Heart right ventricle (tissue), 16 donors: ENCODE measurements at regions not wholly inside any gene's neighbourhood (a gene's known extent, or its start where the extent isn't known, plus 50 kb on each side); places are given as distances from the start of the nearest gene placed in this dataset.

Source experiments
- ATAC-seq, 8 donors: fragments of 200-7000 bp; cut with Tn5 transposase; one replicate each; pipeline ENCODE4 v1.9.1; 2020; ENCODE audit warnings: mild to moderate bottlenecking in 8 of 8, moderate library complexity in 8 of 8, moderate number of reproducible peaks in 1 of 8
- DNase-seq, 2 donors: peaks; one replicate each; pipeline ENCODE4 v3.0.0-alpha.2; 2020
- H3K27ac ChIP-seq, 10 donors: fragments of 200-600 bp; sonication (generic) in 2 of 10; one replicate each; pipeline versions ENCODE4 v1.5.0 to v1.8.0; 2020 to 2022; ENCODE audit warnings: mild to moderate bottlenecking in 3 of 10
- H3K27me3 ChIP-seq, 7 donors: fragments of 200-600 bp; one replicate each; pipeline ENCODE4 v1.8.0; 2021 to 2022; ENCODE audit warnings: mild to moderate bottlenecking in 2 of 7
- H3K36me3 ChIP-seq, 9 donors: fragments of 200-600 bp; sonication (generic) in 1 of 9; one replicate each; pipeline versions ENCODE4 v1.5.0 to v1.8.0; 2020 to 2022; ENCODE audit warnings: mild to moderate bottlenecking in 2 of 9
- H3K4me1 ChIP-seq, 9 donors: fragments of 200-600 bp; sonication (generic) in 1 of 9; one replicate each; pipeline versions ENCODE4 v1.5.0 to v1.8.0; 2020 to 2022; ENCODE audit warnings: mild to moderate bottlenecking in 4 of 9
- H3K4me3 ChIP-seq, 10 donors: fragments of 200-600 bp; sonication (generic) in 2 of 10; one replicate each; pipeline versions ENCODE4 v1.5.0 to v1.8.0; 2020 to 2022; ENCODE audit warnings: mild to moderate bottlenecking in 7 of 10, moderate library complexity in 2 of 10
- H3K9me3 ChIP-seq, 11 donors: fragments of 200-600 bp in 10 of 11; sonication (generic) in 2 of 11; one replicate each; pipeline versions ENCODE4 v1.5.0 to v1.8.0; 2013 to 2022; ENCODE audit warnings: mild to moderate bottlenecking in 2 of 11, control low read depth in 1 of 11, moderate library complexity in 1 of 11
- CTCF ChIP-seq, 9 donors: fragments of 200-600 bp; sonication (generic) in 2 of 9; IDR thresholded peaks; one replicate each; pipeline versions ENCODE4 v1.5.0 to v1.8.0; 2021 to 2022; ENCODE audit warnings: antibody characterized with exemption in 9 of 9, mild to moderate bottlenecking in 5 of 9, moderate library complexity in 1 of 9
- WGBS, 2 donors: extraction: QIAGEN DNeasy Blood & Tissue Kit; methylation state at CpG; one replicate each; pipeline ENCODE4 v1.1.7; 2013; ENCODE audit warnings: inconsistent platforms in 1 of 2; 5-methylcytosine and 5-hydroxymethylcytosine counted together
- intact Hi-C, 10 donors: fragments of 100-400 bp; cut with DNase I; formaldehyde crosslinking; loops; one replicate each; pipeline versions ENCODE4 v1.11.1 to v1.14.2; 2022
- donor health status: Arrhythmogenic right ventricular cardiomyopathy.
- donor health status: ischemic (EF 13 %, LVEDD 7.1; RV severe dilation, severe dysfunction).
- donor health status: healthy with polysubstance abuse.
- donor health status: DM: no; HTN: yes; CAD: no.
- donor health status: DM: no; HTN: no; CAD: no.
- donor health status: ischemic (EF 25% LVEDD 6.9; RV normal size, moderate dysfunction).
- donor health status: ischemic (EF 25% LVEDD 5.7; RV mildly dilated, moderate dysfunction).
- donor health status: healthy.
- donor health status: DM: yes; HTN: yes; CAD: no.
- donor health status: Ischemic cardiomyopathy.
- donor health status: ischemic (EF 35%, LVEDD 5.7; RV mildly dilated, moderate dysfunction).
- donor health status: nonischemic (EF 11% LVEDD 7.7; RV severe dilation, severe dysfunction).
- donor health status: DM: yes; HTN: yes; CAD: no.
- donor health status: PGD.
- donor health status: ischemic (EF 29% LVEDD 5.4; RV normal size, mild dysfunction).
- donor health status: nonischemic (EF 23%, LVEDD 6.1; RV moderate dilation, normal function).

GRCh38 chrX:141982296-141982695 is 78.6 kb downstream of the MAGEC1 start:
- intact Hi-C loops = no loop called here
- Histone ChIP-seq H3K36me3 (no peaks in the 10 kb centered on the region), H3K9me3 (no peaks in the 10 kb centered on the region), H3K27ac (no peak overlapping the region), H3K4me1 (no peaks in the 10 kb centered on the region), H3K27me3 (no peaks in the 10 kb centered on the region), H3K4me3 (no peak overlapping the region)
- WGBS, 2 donors = 75 to 77% methylated on average over 3 of the region's 3 CpGs
- TF ChIP-seq CTCF (IDR thresholded peaks at IDR 0.05) = no peak
- ATAC-seq (no peak), DNase-seq (no peak)

GRCh38 chrX:141975839-141976238 is 72.1 kb downstream of the MAGEC1 start:
- no peak for TF ChIP-seq CTCF (IDR thresholded peaks at IDR 0.05)
- ATAC-seq (no peak), DNase-seq (no peak)
- Histone ChIP-seq H3K27ac (no peak overlapping the region), H3K4me1 (no peaks in the 10 kb centered on the region), H3K9me3 (no peaks in the 10 kb centered on the region), H3K4me3 (no peak overlapping the region), H3K27me3 (no peaks in the 10 kb centered on the region), H3K36me3 (no peaks in the 10 kb centered on the region)
- intact Hi-C loops = no loop called here
- WGBS, 2 donors = 75% methylated on average over 3 of the region's 3 CpGs

- TF ChIP-seq CTCF (IDR thresholded peaks at IDR 0.05) = no peak
- no peak for ATAC-seq
- H3K27ac ChIP-seq = no peak overlapping the region
- no peaks in the 10 kb centered on the region for H3K27me3 ChIP-seq
- no peak overlapping the region for H3K4me3 ChIP-seq
- H3K4me1 ChIP-seq = no peaks in the 10 kb centered on the region
- intact Hi-C loops = no loop called here
- no peaks in the 10 kb centered on the region for H3K36me3 ChIP-seq
- DNase-seq = no peak
- H3K9me3 ChIP-seq = no peaks in the 10 kb centered on the region
Observed at GRCh38 chrX:141969706-141970105, 66.0 kb downstream of the MAGEC1 start.

- Histone ChIP-seq H3K36me3 (no peaks in the 10 kb centered on the region), H3K27ac (no peak overlapping the region), H3K9me3 (peaks cover 0 to 7% (median 0%) of the 10 kb centered on the region in 11 donors), H3K4me1 (no peaks in the 10 kb centered on the region), H3K27me3 (no peaks in the 10 kb centered on the region), H3K4me3 (no peak overlapping the region)
- TF ChIP-seq CTCF (IDR thresholded peaks at IDR 0.05) = no peak
- DNase-seq (no peak), ATAC-seq (no peak)
- 72 to 79% methylated on average over 4 of the region's 4 CpGs for WGBS, 2 donors
- intact Hi-C loops = no loop called here
Observed at GRCh38 chrX:141960578-141960977, 56.9 kb downstream of the MAGEC1 start.
